ENCODE measurements at regions not wholly inside any gene's neighbourhood (a gene's known extent, or its start where the extent isn't known, plus 50 kb on each side); places are given as distances from the start of the nearest gene placed in this dataset.

DNA sequence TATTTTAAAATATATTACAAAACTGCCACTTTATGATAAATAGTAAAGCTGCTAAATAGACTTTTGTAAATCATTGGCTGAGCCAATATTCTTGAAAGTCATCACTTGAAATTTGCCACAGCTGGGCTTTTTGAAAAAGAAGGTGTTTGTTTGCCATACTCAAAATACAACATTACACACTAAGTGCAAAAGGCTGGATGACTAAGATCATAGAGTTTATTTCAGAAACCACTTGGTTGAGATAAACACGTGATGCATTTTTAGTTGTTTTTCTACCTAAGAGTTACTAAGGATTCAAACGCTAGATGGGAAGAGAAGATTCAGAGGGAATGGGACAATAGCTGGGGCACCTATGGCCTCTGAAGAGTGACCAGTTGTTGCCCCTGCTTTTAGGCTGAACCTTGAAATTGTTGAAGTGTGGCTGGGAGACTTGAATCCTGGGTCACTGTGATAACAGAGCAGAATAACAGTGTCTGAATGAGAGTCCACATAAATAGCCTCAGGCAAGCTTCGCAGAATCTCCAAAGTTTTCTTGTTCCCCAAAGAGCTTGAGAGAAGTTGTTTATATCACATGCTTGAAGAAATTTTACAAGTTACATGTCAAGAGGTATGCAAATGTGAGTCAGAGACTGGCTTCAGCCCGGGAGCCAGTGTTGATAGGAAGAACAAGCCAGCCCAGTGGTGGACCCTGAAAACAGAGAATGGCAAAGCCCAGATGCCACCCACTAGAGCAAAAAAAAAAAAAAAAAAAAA, 409.8 kb downstream of the GPD2 start:
- no peak for DNase-seq (ENCODE audit: low spot score)

DNA sequence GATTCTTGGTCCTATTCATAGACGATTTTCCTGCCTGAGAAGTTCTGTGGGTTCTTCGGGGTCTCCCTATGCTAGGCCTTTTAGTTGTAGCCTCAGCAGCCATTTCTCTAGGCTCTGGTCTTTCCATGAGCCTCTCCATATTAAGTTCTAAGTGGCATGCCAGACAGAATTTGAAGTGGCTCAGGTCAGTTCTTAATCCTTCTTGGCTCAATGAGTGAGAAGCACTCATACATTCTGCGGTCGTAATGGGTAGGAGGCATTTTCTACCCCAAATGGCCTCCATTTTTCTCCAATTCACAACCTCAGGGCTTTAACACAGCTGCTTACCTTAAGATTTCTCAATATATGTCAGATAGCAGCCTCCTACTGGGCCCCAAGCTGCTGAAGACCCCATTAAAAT, 405.3 kb upstream of the GALNT5 start:
- no peak for DNase-seq (ENCODE audit: low spot score)

DNA sequence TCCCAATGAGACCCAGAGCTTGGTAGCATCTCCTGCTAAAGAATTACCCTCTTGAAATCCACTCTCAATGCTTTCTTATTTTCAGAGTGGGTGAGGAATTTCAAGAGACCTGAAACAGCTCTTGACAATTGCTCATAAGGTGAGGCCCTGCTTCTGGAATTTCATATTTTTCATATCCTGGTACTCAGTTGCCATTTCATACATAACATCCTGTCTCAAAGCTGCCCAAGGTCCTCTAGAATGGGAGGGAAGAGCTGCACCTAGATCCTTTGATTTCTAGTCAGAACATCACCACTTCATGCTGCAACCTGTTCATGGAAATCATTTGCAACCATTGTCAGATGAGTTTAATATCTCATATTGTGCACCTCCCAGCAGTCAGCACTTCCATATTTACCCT, 404.8 kb upstream of the GALNT5 start:
- DNase-seq (ENCODE audit: low spot score): no peak

DNA sequence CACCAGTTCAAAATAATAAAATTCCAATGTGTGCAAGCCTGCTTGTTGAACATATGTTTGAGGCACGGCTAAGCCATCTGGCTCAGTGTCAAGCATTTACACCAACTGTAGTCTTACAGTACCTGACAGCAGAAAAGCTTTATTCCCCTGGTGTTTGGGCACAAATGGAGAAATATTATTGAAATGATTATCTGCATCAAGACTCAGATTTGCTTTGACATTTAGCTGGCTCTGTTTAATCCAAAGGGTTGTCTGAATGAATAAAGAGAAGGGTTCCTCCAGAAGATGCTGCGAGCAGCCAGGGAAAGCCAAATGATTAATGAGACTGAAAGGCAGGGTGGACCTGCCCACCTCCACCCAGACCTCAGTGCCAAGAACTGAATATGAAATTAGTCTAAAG, 393.2 kb upstream of the GALNT5 start:
- DNase-seq (ENCODE audit: low spot score): no peak

DNA sequence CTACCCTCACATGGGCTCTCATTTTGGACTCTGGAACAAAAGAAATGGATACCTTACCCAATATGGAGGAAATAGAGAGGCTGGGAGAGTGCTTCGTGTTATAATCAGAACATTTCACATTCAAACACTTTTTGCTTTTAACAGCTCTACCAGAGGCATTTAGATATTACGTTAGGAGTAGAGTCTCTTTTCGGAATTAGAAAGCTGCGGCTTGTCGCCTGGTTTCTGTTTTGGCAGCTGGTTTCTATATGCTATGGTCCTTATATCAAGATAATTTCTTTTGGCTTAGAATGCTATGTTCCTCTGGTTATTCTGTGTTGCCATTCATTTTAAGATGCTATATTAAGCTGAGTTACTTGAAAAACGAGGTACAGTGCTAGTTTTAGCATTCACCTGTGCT, 392.8 kb upstream of the GALNT5 start:
- DNase-seq (ENCODE audit: low spot score): no peak

DNA sequence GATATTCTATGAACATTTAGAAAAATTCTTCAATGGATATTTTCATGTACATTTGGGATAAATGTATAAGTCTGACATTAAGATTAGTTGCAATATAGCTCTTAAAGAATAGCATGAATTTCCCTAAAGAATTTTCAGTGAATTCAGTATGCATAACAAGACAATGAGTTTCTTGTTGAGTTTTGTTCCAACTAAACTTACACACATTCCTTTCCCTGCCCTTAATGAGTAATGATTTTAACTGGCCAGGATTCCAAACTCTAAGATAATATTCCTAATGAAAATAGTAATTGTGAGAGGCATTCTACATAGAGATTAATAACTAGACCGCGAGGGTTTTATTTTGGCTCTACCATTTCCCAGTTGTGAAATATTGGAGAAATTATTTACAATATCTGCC, 390.3 kb upstream of the GALNT5 start:
- no peak for DNase-seq (ENCODE audit: low spot score)

DNA sequence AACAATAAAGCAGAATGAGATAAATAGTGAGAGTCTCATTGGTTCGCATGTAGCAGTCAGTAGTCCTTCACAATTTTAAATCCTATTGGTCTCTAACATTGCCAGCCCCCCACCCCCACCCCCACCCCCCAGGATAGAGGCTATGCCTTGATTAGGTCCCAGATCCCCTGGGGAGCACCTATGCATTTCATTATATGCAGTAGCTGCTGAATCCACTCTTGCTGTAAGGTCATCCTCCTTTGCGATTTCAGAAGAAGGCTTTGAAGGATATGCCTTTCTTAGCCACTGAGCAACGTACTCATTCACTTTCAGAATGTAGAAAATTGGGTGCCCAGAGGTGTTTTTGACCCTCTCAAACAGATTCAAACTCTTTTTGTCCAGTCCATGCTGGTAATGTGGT, 382.8 kb upstream of the GALNT5 start:
- no peak for DNase-seq (ENCODE audit: low spot score)

DNA sequence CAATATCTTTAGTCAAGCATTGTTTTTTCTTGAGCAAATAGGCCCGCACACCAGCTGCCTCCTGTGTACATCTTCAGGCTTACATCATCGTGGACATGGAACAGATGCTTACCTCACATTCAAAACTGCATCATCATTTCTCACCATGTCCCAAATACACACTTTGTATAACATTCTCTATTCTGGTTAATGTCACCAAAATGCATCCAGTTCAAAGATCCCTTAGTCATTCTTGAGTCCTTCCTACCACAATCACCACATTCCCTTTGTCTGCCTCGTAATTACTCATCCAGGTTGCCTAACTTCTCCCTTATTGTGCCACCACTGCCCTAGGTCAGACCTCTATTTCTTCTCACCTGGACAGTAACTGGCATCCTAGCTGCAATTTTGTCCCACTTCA, 373.7 kb upstream of the GALNT5 start:
- no peak for DNase-seq (ENCODE audit: low spot score)

DNA sequence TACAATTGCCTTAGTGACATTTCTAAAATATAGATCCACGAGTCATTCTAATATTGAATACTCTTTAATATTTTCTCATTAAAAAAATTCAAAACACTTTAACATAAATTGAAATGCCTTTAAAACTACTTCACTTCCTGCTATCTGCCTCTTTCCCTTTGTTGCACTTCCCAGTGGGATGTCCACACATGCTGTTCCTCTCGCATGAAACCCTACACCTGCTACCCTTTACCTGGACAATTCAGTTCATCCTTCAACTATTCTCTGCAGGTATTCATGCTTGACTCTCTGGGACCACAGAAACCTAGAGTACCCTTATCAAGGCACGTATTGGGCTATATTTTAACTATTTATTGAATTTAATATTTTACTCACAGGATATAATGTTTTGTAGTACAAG, 373.3 kb upstream of the GALNT5 start:
- DNase-seq (ENCODE audit: low spot score): no peak

DNA sequence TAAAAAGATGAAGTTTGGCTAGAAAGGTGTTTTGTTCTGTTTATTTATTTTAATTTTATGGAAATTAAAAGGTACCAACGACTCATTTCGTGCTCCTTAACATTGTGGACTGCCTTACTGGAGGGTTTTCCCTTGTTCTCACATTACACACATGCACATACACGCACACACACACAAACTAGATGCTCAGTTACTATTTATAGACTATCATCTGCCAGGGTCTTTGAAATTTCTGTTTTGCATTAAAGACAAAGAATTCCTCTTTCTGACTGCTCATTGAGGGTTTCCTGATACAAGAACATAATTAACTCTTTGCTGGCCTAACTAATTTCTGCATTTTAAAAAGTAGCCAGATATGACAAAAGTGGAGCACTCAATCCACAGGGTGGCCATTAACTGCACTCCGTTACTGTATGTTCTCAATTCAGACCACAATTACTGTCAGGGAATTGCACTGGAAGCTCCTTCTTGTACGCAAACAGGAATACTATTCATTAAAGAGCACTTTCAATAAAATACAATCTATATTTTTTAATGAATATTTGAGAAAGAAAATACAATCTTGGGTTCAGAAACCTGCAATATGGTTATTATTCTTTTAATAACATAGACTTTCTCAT, 366.9 kb upstream of the GALNT5 start:
- peak; percentile 19 for DNase-seq (ENCODE audit: low spot score)

DNA sequence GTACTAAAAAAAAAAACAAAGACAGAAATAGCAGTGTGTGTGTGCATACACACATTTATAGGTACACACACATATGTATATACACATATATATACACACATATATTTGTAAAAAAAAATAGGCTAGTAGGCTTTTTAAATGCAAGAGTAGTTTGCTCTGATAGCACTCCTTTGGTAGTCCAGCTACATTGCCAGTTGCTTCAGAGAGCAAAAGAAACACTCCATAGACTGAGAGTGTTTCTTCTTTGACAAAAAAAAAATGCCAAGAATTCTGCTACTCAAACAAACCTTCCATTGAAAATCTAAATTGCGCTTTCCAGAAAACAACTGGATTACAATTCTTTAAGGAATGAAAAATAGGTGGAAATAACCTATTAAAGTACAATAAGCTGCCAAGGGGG, 365.9 kb upstream of the GALNT5 start:
- no peak for DNase-seq (ENCODE audit: low spot score)

DNA sequence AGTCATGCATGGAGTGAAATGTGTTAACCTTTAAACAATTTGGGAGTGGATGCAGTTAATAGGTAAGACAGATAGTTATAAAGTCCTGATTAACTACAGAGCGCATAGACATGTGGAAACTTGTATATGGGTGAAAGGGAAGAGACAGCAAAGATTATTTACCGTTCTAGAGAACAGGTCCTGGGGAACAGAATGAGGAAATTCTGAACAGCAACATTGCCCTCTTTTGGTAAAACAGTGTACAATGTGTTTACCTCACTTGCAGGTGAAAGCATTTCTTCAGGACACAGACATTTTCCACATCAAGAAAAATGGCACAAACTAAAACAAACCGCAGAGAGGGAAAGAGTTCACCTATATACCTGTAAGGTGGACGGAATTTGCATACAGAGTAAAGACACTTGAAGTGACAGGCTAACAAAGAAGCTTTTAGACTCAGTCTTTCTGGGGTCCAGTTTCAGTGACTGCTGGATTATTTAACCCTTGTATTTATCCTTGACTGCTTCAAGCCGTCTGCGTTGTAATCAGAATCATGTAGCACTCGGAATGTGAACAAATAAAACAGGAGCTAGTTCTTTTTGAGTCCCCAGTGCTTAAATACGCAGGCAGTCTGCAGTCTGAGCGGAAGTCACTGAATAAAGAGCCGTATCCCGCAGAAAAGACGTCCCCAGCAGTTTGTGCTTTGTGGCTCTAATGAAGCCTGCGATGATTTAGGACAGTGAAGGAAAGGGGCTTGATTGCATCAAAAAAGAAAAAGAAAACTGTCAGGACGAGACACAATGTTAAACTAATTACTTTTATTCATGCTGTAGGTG, 364.8 kb upstream of the GALNT5 start:
- peak; percentile 73 for DNase-seq (ENCODE audit: low spot score)

DNA sequence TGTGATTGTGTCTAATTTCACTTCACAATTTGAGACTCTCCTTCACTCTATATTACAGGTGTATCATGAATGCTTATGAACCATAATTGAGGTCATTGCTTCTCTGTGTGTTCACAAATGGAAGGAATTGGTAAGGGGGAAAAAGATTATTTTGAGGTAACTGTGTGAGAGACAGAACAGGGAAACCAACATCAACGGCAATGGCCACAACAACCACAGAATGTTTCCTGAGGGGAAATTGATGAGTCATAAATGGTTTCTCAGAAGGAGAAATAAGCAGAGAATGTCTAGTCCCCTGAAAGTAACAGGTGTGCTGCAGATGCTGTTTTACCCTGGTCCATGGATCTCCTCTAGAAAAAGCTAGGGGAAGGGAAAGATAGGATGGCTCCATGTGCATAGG, 361.2 kb upstream of the GALNT5 start:
- DNase-seq (ENCODE audit: low spot score): no peak

DNA sequence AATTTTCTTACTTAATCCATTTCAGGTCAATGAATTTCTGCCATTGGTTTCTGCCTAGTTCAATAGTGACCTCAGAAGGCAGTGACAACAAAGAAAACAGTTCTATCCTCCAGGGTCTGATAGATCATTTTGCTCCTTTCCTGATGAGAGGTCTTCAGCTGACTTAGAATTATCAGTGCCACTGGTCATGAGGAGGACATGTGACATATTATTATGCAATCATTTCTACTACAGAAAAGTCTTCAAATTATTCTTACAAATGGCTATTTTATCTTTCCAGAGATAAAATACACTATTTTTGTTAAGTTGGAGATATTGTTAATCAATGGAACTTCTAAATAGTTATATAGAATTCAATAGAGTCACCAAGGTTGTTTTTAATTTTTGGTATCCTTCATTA, 360.0 kb upstream of the GALNT5 start:
- DNase-seq (ENCODE audit: low spot score): no peak

DNA sequence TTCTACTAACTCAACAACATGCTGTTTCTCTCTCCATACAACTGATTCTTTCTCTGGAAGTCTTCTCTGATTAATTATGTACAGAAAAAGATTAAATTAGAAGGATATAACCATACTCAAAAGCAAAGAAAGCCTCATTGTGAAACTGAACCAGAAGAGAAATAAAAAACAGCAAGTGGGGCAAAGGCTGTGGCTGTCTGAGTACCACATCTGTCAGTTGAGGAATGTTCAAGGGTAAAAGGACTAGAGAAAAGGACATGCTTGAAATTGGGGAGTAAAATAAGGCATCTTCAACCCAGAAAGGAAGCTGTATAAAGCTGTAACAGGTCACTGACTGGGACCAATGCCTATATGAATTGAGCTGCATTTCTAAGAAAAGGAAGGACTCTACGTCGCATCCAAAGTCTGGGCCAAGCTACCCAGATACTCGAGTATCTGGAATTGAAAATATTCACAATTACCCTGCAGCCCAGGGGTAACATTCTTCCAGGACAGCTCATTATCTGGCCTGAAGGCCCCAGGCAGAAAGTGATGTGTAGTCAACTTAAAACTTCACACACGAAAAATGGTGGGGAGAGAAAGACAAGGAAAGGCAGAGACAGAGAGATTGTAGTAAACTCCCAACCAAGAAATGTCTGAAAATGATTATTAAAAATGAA, 356.0 kb upstream of the GALNT5 start:
- DNase-seq (ENCODE audit: low spot score): no peak

DNA sequence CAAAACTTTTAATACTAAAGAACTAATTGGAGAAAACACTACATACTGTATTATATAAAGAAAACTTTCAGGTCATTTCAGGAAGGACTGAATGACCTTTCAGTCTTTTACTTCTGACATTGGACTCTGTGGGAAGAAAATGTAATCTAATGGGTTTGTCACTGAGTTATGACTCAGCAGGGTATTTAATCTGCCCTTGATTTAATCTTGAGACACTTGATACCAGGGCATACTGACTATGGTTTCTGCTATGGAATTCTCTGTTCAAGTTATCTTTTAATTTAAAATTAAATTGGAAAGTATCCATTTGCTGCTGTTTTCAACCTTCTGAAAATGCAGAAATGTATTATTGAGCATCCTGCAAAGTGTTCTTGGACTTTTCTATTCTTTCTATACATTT, 354.2 kb upstream of the GALNT5 start:
- no peak for DNase-seq (ENCODE audit: low spot score)

DNA sequence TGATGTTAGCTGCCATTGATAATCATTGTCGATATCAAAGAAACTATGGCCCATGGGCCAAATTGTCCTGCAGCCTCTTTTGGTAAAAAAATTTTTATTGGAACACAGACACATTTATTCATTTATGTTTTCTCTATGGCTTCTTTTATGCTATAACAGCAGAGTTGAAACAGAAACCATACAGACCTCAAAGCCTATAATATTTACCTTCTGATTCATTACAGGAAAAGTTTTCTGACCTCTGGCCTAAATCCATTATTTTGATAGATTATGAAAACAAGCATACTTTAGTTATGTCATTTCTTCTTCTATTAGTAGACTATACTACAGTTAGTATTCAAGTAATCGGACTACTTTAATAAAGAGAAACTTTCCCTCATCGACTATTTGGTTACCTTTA, 349.7 kb upstream of the GALNT5 start:
- no peak for DNase-seq (ENCODE audit: low spot score)

DNA sequence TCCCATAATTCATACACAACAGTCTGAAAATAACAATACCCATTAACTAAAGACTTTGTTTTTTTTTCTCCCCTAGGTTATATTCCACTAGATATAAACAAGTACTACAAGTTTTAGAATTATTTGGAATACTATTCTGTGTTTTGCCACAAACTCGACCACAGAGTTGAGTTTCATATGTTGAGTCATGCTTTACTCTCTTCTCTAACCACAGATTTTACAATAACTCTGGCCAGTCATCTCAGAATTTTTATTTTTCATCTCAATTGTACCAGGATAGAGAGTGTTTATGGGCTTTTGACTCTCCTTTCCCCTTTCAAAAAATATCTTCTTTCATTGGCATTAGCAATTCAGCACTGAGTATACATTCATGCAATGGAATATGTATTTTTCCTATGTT, 348.7 kb upstream of the GALNT5 start:
- no peak for DNase-seq (ENCODE audit: low spot score)

DNA sequence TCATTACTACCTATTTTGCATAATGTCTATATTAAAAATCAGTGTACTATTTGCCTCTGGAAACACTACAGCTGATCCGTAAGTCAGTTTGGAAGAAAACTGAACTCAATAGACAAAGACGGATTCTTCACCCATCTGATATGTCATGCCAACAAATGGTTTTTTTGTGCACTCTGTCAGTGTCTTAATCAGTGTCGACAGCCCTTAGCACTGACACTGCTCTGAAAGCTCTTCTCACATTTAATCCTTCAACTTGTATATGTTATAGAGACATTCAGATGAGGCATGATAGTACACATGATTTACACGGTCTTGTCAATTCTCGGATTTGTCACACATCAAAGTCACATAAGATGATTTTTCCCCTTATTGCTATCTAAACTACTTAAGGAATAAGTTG, 347.5 kb upstream of the GALNT5 start:
- DNase-seq (ENCODE audit: low spot score): no peak

DNA sequence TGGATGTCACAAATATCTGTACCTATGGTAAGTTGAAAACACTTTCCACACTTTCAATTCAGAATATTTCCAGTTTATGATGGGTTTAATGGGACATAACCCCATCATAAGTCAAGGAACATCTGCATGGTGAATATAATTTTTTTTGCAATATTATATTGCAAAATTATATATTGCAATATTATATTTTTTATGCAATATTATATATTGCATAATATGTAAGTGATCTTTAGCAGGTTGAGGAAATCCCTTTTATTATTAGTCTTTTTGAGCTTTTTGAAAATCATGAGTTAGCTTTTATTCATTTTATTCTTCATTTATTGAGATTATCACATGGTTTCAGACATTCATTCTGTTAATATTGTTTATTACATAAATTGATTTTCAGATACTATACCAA, 342.2 kb upstream of the GALNT5 start:
- DNase-seq (ENCODE audit: low spot score): no peak

DNA sequence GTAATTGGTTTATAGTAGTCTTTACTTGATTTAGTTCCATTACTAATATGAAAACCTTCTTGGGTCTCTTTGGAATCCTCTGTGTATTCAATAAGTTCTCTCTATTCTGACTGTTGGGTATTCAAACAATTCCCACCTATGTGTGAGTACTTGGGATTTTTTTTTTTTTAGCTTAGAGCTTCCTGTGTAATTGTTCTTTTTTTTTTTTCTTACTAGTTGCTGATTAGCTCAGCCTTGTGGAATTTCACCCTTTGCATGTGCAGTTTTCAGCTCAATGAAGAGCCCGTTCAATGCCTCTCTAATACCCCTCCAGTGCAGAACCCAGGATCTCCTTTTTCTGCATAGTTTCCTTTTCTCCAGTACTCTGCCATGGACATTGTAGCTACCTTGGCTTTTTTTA, 339.1 kb upstream of the GALNT5 start:
- DNase-seq (ENCODE audit: low spot score): no peak

DNA sequence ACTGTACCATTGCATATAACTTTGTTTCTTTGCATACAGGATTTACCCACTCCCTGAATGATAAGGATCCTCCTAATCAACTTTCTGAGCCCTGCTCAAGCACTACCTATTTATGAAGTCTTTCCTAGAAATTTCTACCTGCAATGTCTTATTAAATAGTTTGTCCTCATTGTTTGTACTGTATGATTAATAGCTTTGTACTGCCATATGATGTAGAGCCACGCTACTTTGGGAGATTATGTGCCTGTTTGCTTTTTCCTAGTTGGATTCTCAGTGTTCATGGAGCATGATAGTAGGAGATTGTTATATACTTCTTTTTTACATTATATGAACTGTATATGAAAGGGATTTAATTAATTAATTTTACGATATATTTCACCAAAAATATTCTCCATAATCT, 327.1 kb upstream of the GALNT5 start:
- DNase-seq (ENCODE audit: low spot score): no peak
